GM23338 (cell line): ENCODE measurements at regions not wholly inside any gene's neighbourhood (a gene's known extent, or its start where the extent isn't known, plus 50 kb on each side); places are given as distances from the start of the nearest gene placed in this dataset.
A peak's percentile ranks its signal among the peaks of the same experiment; 100 is the strongest.

Experiments
- ATAC-seq: fragments of 200-7000 bp; cut with Tn5 transposase; 3 replicates; pipeline ENCODE4 v1.9.1; 2020
- DNase-seq: peaks from one replicate; pipeline ENCODE4 v3.0.0-alpha.2; 2015; ENCODE audit warnings: low spot score
- H2AFZ ChIP-seq: fragments of 200-600 bp; sonication (generic); 2 replicates; pipeline ENCODE4 v1.8.0; 2016; ENCODE audit warnings: antibody characterized with exemption, mild to moderate bottlenecking, moderate library complexity
- H3F3A ChIP-seq: fragments of 200-600 bp; sonication (generic); replicated peaks from 2 replicates; pipeline ENCODE4 v1.8.0; 2017; ENCODE audit warnings: antibody characterized with exemption, mixed run types, low read depth
- H3K27ac ChIP-seq: fragments of 200-600 bp; sonication (generic); 2 replicates; pipeline ENCODE4 v1.6.1; 2016; ENCODE audit warnings: low read depth
- H3K27me3 ChIP-seq: fragments of 200-600 bp; sonication (generic); 2 replicates; pipeline ENCODE4 v1.8.0; 2016; ENCODE audit warnings: mild to moderate bottlenecking, mixed run types, moderate library complexity; ENCODE audit not compliant: insufficient read depth
- H3K36me3 ChIP-seq: fragments of 200-600 bp; sonication (generic); 2 replicates; pipeline ENCODE4 v1.8.0; 2016; ENCODE audit warnings: mild to moderate bottlenecking; ENCODE audit not compliant: insufficient read depth
- H3K4me1 ChIP-seq: fragments of 200-600 bp; sonication (generic); 2 replicates; pipeline ENCODE4 v1.8.0; 2016; ENCODE audit warnings: mild to moderate bottlenecking, moderate library complexity; ENCODE audit not compliant: insufficient read depth
- H3K4me2 ChIP-seq: fragments of 200-600 bp; sonication (generic); 2 replicates; pipeline ENCODE4 v1.7.1; 2017; ENCODE audit warnings: mixed run types
- H3K4me3 ChIP-seq: fragments of 200-600 bp; sonication (generic); 2 replicates; pipeline ENCODE4 v1.6.1; 2016; ENCODE audit warnings: mixed run types
- H3K79me2 ChIP-seq: fragments of 200-600 bp; sonication (generic); replicated peaks from 2 replicates; pipeline ENCODE4 v1.8.0; 2017; ENCODE audit warnings: mild to moderate bottlenecking; ENCODE audit not compliant: insufficient read depth
- H3K9me2 ChIP-seq: fragments of 200-600 bp; sonication (generic); 2 replicates; pipeline ENCODE4 v1.8.0; 2017; ENCODE audit not compliant: insufficient read depth
- H4K20me1 ChIP-seq: fragments of 200-600 bp; sonication (generic); replicated peaks from 2 replicates; pipeline ENCODE4 v1.8.0; 2017; ENCODE audit warnings: mild to moderate bottlenecking; ENCODE audit not compliant: insufficient read depth
- H3K27ac Mint-ChIP-seq: 2 replicates; pipeline ENCODE4 v1.8.0; 2020; ENCODE audit warnings: inconsistent platforms, mild to moderate bottlenecking, moderate library complexity, mixed read lengths
- H3K27me3 Mint-ChIP-seq: 3 replicates; pipeline ENCODE4 v1.8.0; 2022; ENCODE audit warnings: low read depth, mild to moderate bottlenecking, moderate library complexity, mixed read lengths, inconsistent platforms; ENCODE audit not compliant: insufficient read depth, poor library complexity
- H3K36me3 Mint-ChIP-seq: 3 replicates; pipeline ENCODE4 v1.8.0; 2021; ENCODE audit warnings: low read depth, mild to moderate bottlenecking, inconsistent platforms, moderate library complexity, mixed read lengths
- H3K4me1 Mint-ChIP-seq: 3 replicates; pipeline ENCODE4 v1.8.0; 2020; ENCODE audit warnings: mild to moderate bottlenecking, inconsistent platforms, mixed read lengths
- H3K4me3 Mint-ChIP-seq: 3 replicates; pipeline ENCODE4 v1.8.0; 2021; ENCODE audit warnings: moderate library complexity, mild to moderate bottlenecking, inconsistent platforms, mixed read lengths
- H3K9me3 Mint-ChIP-seq: 3 replicates; pipeline ENCODE4 v1.8.0; 2020; ENCODE audit warnings: moderate library complexity, mild to moderate bottlenecking, inconsistent platforms, mixed read lengths
- CREB1 ChIP-seq: fragments of 250-450 bp; sonication (Bioruptor Pico); IDR thresholded peaks from 2 replicates; pipeline ENCODE4 v1.5.0; 2020; ENCODE audit warnings: low read depth, mild to moderate bottlenecking, moderate library complexity
- CTCF ChIP-seq, 2 experiments: fragments of 200-600 bp in 1 of 2; sonication (generic) in 1 of 2; conservative IDR thresholded peaks; 2 replicates each; pipeline versions ENCODE4 v1.5.1 to v1.6.1; 2016 to 2017; ENCODE audit warnings: antibody characterized with exemption in 2 of 2, low read depth in 2 of 2, mild to moderate bottlenecking in 2 of 2, moderate library complexity in 1 of 2
- ETS1 ChIP-seq: IDR thresholded peaks from 2 replicates; pipeline ENCODE4 v1.6.1; 2016; ENCODE audit warnings: antibody characterized with exemption
- EZH2 ChIP-seq: fragments of 200-600 bp; sonication (generic); IDR thresholded peaks from one replicate; pipeline ENCODE4 v1.8.0; 2017; ENCODE audit warnings: antibody characterized with exemption, mild to moderate bottlenecking, low read depth; ENCODE audit not compliant: unreplicated experiment
- EZH2phosphoT487 ChIP-seq: fragments of 200-600 bp; sonication (generic); IDR thresholded peaks from one replicate; pipeline ENCODE4 v1.8.1; 2018; ENCODE audit warnings: antibody characterized with exemption; ENCODE audit not compliant: unreplicated experiment
- JUNB ChIP-seq: IDR thresholded peaks from one replicate; pipeline ENCODE4 v1.6.1; 2016; ENCODE audit warnings: antibody characterized with exemption; ENCODE audit not compliant: unreplicated experiment
- NANOG ChIP-seq: IDR thresholded peaks from 2 replicates; pipeline ENCODE4 v1.6.1; 2016; ENCODE audit warnings: antibody characterized with exemption, borderline replicate concordance
- POLR2AphosphoS5 ChIP-seq: IDR thresholded peaks from 2 replicates; pipeline ENCODE4 v1.6.1; 2016; ENCODE audit warnings: antibody characterized with exemption, low read depth
- REST ChIP-seq: IDR thresholded peaks from one replicate; pipeline ENCODE4 v1.6.1; 2018; ENCODE audit warnings: antibody characterized with exemption; ENCODE audit not compliant: unreplicated experiment
- STAT1 ChIP-seq: IDR thresholded peaks from one replicate; pipeline ENCODE4 v1.6.1; 2016; ENCODE audit warnings: antibody characterized with exemption; ENCODE audit not compliant: unreplicated experiment
- ZNF114 ChIP-seq: fragments of 250-450 bp; sonication (Bioruptor Pico); IDR thresholded peaks from 2 replicates; pipeline ENCODE4 v1.5.0; 2020; ENCODE audit warnings: mild to moderate bottlenecking, moderate library complexity
- ZNF331 ChIP-seq: fragments of 250-450 bp; sonication (Bioruptor Pico); IDR thresholded peaks from 2 replicates; pipeline ENCODE4 v1.5.0; 2020; ENCODE audit warnings: low read depth, mild to moderate bottlenecking, moderate library complexity
- ZNF462 ChIP-seq: fragments of 250-450 bp; sonication (Bioruptor Pico); IDR thresholded peaks from 2 replicates; pipeline ENCODE4 v1.5.0; 2020; ENCODE audit warnings: mild to moderate bottlenecking, moderate library complexity

GRCh38 chr1:83620016-83620415 is 378.9 kb downstream of the TTLL7 start:
- no peak overlapping the region for H3K4me3 Mint-ChIP-seq
- no peaks in the 10 kb centered on the region for H3K36me3 ChIP-seq
- no peaks in the 10 kb centered on the region for H3K9me3 Mint-ChIP-seq
- H3K27ac ChIP-seq: no peak overlapping the region
- no peaks in the 10 kb centered on the region for H3F3A ChIP-seq
- no peaks in the 10 kb centered on the region for H3K9me2 ChIP-seq
- ATAC-seq (no peak), DNase-seq (no peak)
- no peaks in the 10 kb centered on the region for H3K36me3 Mint-ChIP-seq
- H3K4me1 ChIP-seq: peaks cover 48% of the 10 kb centered on the region
- TF ChIP-seq CTCF (conservative IDR thresholded peaks at IDR 0.05; ENCODE audit: low read depth in 2 of 2): no peak
- TF ChIP-seq EZH2phosphoT487: no peak
- no peak for TF ChIP-seq JUNB
- no peak for TF ChIP-seq CREB1 (CRISPR knock-in tag)
- TF ChIP-seq ZNF331 (CRISPR knock-in tag): no peak
- TF ChIP-seq ETS1: no peak
- TF ChIP-seq EZH2: no peak
- no peak for TF ChIP-seq ZNF114 (CRISPR knock-in tag)
- TF ChIP-seq NANOG: no peak
- no peak for TF ChIP-seq STAT1
- TF ChIP-seq ZNF462 (CRISPR knock-in tag): no peak
- no peak for TF ChIP-seq POLR2AphosphoS5
- TF ChIP-seq REST: no peak
- peaks cover 1% of the 10 kb centered on the region for H3K27me3 Mint-ChIP-seq
- H3K4me3 ChIP-seq: no peak overlapping the region
- 0 out of 2 replicates have a peak overlapping the region, but pooled peaks have one; percentile 48 for H3K27ac Mint-ChIP-seq
- H3K4me2 ChIP-seq: peak overlapping the region; percentile 39; the same call in 1 of the 2 replicates
- H3K4me1 Mint-ChIP-seq: peaks cover 50% of the 10 kb centered on the region
- H4K20me1 ChIP-seq: no peaks in the 10 kb centered on the region
- H2AFZ ChIP-seq: no peak overlapping the region
- H3K79me2 ChIP-seq: no peaks in the 10 kb centered on the region
- H3K27me3 ChIP-seq: no peaks in the 10 kb centered on the region
